ENCODE measurements at regions not wholly inside any gene's neighbourhood (a gene's known extent, or its start where the extent isn't known, plus 50 kb on each side); places are given as distances from the start of the nearest gene placed in this dataset.

GRCh38 chr7:4416396-4417056 is 265.6 kb upstream of the FOXK1 start:
- Mint-ChIP-seq H3K27me3 (ENCODE audit: unreplicated experiment) (peaks cover 4% of the 10 kb centered on the region), H3K27ac (ENCODE audit: unreplicated experiment) (no peak overlapping the region), H3K9me3 (ENCODE audit: unreplicated experiment) (peaks cover 49% of the 10 kb centered on the region), H3K4me3 (ENCODE audit: unreplicated experiment) (no peak overlapping the region), H3K4me1 (ENCODE audit: unreplicated experiment) (no peaks in the 10 kb centered on the region), H3K36me3 (ENCODE audit: low read depth, unreplicated experiment) (peaks cover 18% of the 10 kb centered on the region)
- no peak for TF ChIP-seq CTCF (IDR thresholded peaks at IDR 0.05; ENCODE audit: unreplicated experiment)
- no peak for DNase-seq (ENCODE audit: low spot score)

GRCh38 chr7:4428526-4428925 is 253.6 kb upstream of the FOXK1 start:
- H3K9me3 Mint-ChIP-seq (ENCODE audit: unreplicated experiment) = peaks cover 24% of the 10 kb centered on the region
- no peak for TF ChIP-seq CTCF (IDR thresholded peaks at IDR 0.05; ENCODE audit: unreplicated experiment)
- H3K27ac Mint-ChIP-seq (ENCODE audit: unreplicated experiment) = no peak overlapping the region
- no peak for DNase-seq (ENCODE audit: low spot score)
- H3K27me3 Mint-ChIP-seq (ENCODE audit: unreplicated experiment) = peaks cover 2% of the 10 kb centered on the region
- H3K4me3 Mint-ChIP-seq (ENCODE audit: unreplicated experiment) = no peak overlapping the region
- H3K36me3 Mint-ChIP-seq (ENCODE audit: low read depth, unreplicated experiment) = peaks cover 10% of the 10 kb centered on the region
- H3K4me1 Mint-ChIP-seq (ENCODE audit: unreplicated experiment) = no peaks in the 10 kb centered on the region

GRCh38 chr7:4430227-4430626 is 251.9 kb upstream of the FOXK1 start:
- Mint-ChIP-seq H3K4me1 (ENCODE audit: unreplicated experiment) (no peaks in the 10 kb centered on the region), H3K36me3 (ENCODE audit: low read depth, unreplicated experiment) (peaks cover 12% of the 10 kb centered on the region), H3K27ac (ENCODE audit: unreplicated experiment) (no peak overlapping the region), H3K9me3 (ENCODE audit: unreplicated experiment) (peaks cover 27% of the 10 kb centered on the region), H3K4me3 (ENCODE audit: unreplicated experiment) (no peak overlapping the region), H3K27me3 (ENCODE audit: unreplicated experiment) (no peaks in the 10 kb centered on the region)
- DNase-seq (ENCODE audit: low spot score) = no peak
- no peak for TF ChIP-seq CTCF (IDR thresholded peaks at IDR 0.05; ENCODE audit: unreplicated experiment)

GRCh38 chr7:4434306-4434705 is 247.8 kb upstream of the FOXK1 start:
- H3K9me3 Mint-ChIP-seq (ENCODE audit: unreplicated experiment) = peaks cover 37% of the 10 kb centered on the region
- peaks cover 3% of the 10 kb centered on the region for H3K36me3 Mint-ChIP-seq (ENCODE audit: low read depth, unreplicated experiment)
- H3K4me1 Mint-ChIP-seq (ENCODE audit: unreplicated experiment) = no peaks in the 10 kb centered on the region
- H3K27ac Mint-ChIP-seq (ENCODE audit: unreplicated experiment) = no peak overlapping the region
- no peak overlapping the region for H3K4me3 Mint-ChIP-seq (ENCODE audit: unreplicated experiment)
- DNase-seq (ENCODE audit: low spot score) = no peak
- TF ChIP-seq CTCF (IDR thresholded peaks at IDR 0.05; ENCODE audit: unreplicated experiment) = no peak
- H3K27me3 Mint-ChIP-seq (ENCODE audit: unreplicated experiment) = no peaks in the 10 kb centered on the region

- Mint-ChIP-seq H3K27me3 (ENCODE audit: unreplicated experiment) (no peaks in the 10 kb centered on the region), H3K27ac (ENCODE audit: unreplicated experiment) (no peak overlapping the region), H3K9me3 (ENCODE audit: unreplicated experiment) (peaks cover 37% of the 10 kb centered on the region), H3K4me3 (ENCODE audit: unreplicated experiment) (no peak overlapping the region), H3K36me3 (ENCODE audit: low read depth, unreplicated experiment) (peaks cover 3% of the 10 kb centered on the region), H3K4me1 (ENCODE audit: unreplicated experiment) (no peaks in the 10 kb centered on the region)
- no peak for TF ChIP-seq CTCF (IDR thresholded peaks at IDR 0.05; ENCODE audit: unreplicated experiment)
- no peak for DNase-seq (ENCODE audit: low spot score)
Observed at GRCh38 chr7:4436361-4436895, 245.7 kb upstream of the FOXK1 start.
